RCC 7860 (cell line): ENCODE measurements at regions not wholly inside any gene's neighbourhood (a gene's known extent, or its start where the extent isn't known, plus 50 kb on each side); places are given as distances from the start of the nearest gene placed in this dataset.
"Not testable (repeated sequence)": the region's sequence is repeated elsewhere in the genome, so short reads cannot be mapped to it uniquely, and the experiment has no call there.

ENCODE experiments used
- DNase-seq: peaks from one replicate; pipeline ENCODE4 v3.0.0-alpha.2; 2015; ENCODE audit warnings: low spot score
- FAIRE-seq: peaks from 2 replicates; lab custom pipeline; 2012; peaks lifted over from hg19 to GRCh38; lab: Jason Lieb, UNC

DNA sequence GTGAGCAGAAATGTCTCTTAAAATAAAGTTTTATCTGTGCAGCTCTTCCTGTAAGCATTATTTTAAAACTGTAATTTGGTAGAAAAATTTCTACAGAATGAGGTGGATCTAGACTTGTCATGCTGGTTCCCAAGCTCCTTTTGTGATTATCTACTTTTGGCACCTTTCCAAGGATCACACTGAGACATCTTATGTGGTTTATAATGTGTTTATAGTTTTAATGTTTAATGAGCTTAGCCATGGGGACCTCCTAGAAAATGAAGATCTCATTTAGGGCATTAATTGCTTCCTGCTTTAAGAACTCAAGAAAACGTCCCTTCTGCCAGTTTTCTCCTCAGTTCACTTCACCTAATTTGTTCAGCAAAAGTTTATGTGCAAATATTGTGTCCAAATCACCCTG is 468.4 kb downstream of the SUCLG1 start:
- DNase-seq (no peak), FAIRE-seq (no peak)

DNA sequence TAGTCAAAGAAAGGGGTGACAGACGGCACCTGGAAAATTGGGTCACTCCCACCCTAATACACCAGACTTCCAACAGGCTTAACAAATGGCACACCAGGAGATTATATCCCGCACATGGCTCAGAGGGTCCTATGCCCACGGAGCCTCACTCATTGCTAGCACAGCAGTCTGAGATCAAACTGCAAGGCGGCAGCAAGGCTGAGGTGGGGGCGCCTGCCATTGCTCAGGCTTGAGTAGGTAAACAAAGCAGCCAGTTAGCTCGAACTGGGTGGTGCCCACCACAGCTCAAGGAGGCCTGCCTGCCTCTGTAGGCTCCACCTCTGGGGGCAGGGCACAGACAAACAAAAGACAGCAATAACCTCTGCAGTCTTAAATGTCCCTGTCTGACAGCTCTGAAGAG is 482.5 kb downstream of the SUCLG1 start:
- DNase-seq, FAIRE-seq: not testable (repeated sequence)

DNA sequence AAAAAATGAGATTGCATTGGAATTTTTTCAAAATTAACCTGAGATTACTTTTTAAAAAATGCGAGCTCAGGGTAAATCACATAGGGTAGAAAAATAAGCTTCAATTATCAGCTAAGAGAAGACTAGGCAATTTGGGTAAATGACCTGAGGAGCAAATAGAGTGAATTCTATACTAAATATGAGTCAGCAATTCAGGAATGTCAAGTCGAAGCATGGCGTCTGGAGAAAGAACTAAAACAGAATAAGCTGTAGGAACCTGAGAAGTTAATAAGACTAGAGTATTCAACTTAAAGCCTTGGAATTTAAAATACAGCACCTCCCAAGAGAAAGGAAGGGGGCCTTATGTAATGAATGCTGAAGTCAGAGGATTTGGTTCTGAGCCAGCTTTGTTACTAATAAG is 487.0 kb downstream of the SUCLG1 start:
- FAIRE-seq = no peak
- no peak for DNase-seq

DNA sequence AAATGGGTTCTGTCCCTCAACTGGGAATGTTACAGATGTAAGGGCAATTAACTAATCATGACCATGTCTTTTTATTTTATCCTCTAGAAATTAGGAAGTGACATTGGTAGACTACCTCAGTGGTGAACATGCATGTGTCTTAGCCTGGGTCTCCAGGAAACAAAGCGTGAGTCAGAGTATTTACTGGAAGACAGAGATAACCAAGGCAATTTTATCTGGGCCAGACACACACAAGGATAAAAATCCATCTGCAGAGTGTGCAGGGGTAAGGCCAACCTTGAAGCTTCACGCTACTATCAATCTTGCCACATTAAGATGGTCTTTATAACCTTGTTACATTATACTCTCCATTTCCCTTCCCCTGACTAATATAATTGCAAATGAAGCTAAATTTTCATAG is 487.5 kb downstream of the SUCLG1 start:
- FAIRE-seq = no peak

DNA sequence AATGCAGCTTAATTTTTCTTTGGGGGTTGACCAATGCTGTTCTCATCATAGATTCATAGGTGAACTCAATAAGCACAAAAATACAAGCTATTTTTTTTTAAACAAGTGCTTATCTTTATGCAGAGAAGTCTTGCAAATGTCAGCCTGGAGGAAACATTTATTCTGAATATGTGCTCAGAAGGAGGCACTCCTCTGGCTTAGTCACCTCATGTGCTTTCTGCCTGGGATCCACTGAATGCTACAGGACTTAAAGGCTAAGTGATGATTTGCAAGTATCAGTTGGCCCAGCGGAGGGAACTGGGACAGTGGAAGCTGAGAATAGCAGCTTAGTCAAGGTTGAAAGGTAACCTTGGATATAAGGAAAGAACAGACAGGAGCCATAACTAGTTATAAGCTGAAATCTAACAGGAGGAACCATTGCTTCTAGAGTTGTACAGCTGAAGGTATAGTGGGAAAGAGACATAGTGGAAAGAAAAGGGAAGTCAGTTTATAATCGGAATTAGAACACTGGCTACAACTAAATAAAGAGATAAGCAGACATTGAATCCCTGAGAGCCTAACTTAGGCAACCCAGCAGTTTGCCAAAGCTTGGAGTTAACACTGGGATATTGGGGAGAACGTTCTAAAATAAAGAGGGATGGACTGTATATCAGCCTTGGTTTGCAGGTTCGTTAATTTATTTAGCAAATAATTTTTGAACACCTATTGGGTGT is 488.7 kb downstream of the SUCLG1 start:
- DNase-seq (no peak), FAIRE-seq (no peak)

More for the DNA sequence above, 487.5 kb downstream of the SUCLG1 start:
- DNase-seq = no peak

GRCh38 chr2:83969085-83969484 is 490.0 kb downstream of the SUCLG1 start:
- FAIRE-seq (no peak), DNase-seq (no peak)

DNA sequence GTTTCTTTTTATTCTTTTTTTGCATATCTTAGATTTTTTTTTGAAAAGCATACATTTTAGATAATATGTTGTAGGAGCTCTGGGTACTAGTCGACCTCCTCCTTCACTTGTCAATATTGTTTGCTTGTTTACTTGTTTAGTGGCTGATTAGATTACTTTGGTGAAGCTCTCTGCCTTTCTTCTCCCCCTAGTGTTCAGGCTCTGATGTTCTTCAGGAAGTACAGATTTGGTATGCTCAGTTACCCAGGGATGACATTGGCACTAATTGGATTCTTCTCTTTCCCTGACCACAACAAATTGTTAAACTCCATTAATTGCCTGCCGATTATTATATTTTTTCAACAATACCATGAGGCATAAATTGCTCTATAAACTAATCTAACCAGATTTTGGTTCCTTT is 491.2 kb downstream of the SUCLG1 start:
- DNase-seq (no peak), FAIRE-seq (no peak)

- FAIRE-seq, DNase-seq: not testable (repeated sequence)
Observed at GRCh38 chr2:83966946-83967345, 492.1 kb downstream of the SUCLG1 start.

DNA sequence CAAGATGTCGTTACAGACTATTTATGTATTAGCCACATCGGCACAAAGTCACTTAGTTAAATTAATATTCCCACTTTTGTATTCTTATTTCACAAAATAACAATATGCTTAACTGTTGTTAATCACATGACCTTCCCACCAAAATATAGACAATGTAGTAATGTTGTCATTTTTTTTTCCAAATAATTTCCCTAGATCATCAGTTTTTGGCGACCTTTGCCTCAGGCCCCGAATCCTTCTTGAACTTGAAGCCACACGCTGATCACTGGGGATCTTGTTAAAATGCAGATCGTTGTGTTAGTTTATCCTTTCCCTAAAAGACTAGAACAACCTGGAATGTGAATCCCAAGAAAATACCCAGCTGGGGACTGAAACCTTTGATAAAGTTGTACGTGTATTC is 497.6 kb downstream of the SUCLG1 start:
- FAIRE-seq = no peak
- no peak for DNase-seq

DNA sequence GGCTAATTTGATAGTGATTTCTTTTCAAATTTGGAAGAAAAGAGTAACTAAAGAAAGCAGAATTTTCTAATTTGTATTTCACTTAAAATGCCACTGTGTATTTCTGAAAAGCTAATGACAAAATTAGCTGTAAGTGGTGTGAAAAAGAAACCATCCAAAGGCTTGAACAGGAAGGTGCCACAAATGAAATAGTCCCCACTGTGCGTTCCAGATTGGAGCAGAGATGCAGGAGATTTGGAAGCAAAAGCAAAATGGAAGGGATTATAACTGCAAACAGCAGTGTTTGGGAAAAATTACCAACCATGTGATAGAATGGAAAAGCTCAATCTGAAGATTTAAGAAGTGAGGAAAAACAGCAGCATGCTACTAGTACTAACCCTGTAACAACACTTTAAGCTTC is 498.7 kb downstream of the SUCLG1 start:
- FAIRE-seq = no peak
- no peak for DNase-seq

GRCh38 chr2:83959266-83959665 is 499.8 kb downstream of the SUCLG1 start:
- DNase-seq (no peak), FAIRE-seq (no peak)

- DNase-seq (no peak), FAIRE-seq (no peak)
Observed at GRCh38 chr2:83956991-83957390, 502.1 kb downstream of the SUCLG1 start.

DNA sequence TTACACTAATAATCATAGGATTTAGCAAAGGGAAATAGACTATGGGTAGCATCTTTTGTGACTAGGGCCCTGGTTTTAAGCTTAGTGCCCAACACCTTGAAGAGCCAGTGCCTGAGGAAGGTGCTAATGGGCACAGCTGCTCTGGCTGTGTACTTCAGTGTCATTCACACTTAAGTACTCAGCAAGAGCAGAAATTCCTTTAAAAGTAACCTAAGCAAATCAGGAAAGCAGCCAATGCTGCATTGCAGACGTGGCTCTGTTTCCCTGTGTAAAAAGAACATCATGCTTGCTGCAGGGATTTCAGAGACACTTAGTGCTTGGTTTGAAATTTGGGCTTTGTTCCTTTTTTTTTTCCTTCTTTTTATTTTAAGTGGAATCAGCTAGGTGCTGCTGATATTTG is 505.4 kb downstream of the SUCLG1 start:
- DNase-seq (no peak), FAIRE-seq (no peak)

DNA sequence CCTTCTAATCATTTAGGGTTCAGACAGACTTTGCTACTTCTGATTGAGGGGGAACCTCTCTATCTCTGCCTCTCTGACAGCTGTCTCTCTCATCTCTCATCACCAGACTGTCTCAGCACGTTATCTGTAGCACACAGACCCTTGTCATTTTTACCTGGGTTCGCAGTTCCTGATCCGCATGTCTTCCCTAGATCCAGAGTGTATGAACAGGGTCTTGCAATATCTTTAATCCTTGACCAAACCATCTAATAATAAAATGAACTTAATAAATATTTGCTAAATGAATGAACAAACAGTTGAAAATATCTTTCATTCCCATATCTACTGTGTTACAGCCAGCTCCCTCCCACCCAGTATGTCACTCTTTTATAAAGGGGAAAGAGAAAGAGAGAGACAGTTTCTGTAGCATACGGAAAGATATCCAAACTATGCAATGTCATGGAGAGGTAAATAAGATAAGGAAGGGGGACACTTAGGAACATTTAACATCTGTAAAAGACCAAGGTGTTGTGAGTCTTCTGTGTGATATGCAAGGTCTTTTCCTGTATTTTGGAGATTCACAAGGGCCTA is 507.6 kb downstream of the SUCLG1 start:
- DNase-seq = no peak
- no peak for FAIRE-seq

GRCh38 chr2:83949361-83949760 is 509.7 kb downstream of the SUCLG1 start:
- no peak for FAIRE-seq
- no peak for DNase-seq

DNA sequence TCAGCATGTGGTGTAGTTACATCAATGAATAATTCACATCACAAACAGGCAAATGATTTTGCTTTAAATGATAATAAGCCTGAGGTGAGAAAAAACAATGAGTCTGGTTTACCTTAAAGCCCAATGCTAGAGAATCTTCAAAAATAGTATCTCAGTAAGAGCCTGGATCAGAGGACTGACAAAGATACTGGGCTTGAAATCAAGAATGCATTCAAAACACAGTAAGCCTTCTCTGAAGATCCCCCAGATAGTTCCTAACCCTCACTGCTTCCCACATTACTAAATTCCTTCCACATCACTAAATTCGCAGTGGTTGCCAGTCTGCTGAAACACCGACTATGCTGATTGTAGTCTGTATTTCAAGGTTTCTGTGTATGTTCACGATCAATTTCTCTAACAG is 514.9 kb downstream of the SUCLG1 start:
- DNase-seq = no peak
- no peak for FAIRE-seq

DNA sequence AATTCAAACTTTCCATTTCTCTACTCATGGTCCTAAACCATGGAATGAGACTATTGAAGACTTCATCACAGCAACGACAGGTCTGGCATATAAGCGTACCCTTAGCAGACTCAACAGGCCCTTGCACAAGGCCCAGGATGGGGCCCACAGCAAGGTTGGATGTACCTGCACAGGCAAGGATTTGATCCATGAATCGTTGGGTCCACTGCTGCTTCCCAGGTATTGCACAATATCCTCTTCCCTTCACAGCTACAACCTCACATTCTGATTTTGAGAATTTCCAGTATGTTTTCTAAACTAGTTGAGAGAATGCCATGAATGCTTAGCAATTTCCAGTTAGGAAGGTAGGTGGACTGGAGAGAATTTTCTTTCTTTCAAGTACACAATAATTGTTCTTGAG is 515.8 kb downstream of the SUCLG1 start:
- FAIRE-seq = no peak
- DNase-seq = no peak

DNA sequence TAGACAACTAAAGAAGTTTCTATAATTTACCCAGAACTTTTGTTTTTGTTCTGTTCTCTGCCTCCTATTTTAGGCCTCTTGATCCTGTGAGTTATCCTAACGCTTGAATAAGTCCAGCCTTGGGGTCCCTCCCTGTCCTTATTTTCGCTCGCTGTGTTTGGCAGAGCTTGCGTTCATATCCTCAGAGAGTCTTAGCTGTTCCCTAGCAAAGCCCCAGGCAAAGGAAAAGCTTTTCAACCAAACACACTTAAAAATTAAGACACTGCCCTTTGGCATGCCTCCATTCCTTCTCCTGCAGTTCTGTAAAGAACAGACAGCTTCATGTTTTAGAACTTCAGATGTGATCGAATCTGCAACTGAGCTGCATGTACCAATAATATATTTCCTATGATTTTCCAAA is 517.2 kb downstream of the SUCLG1 start:
- FAIRE-seq = no peak
- DNase-seq = no peak

DNA sequence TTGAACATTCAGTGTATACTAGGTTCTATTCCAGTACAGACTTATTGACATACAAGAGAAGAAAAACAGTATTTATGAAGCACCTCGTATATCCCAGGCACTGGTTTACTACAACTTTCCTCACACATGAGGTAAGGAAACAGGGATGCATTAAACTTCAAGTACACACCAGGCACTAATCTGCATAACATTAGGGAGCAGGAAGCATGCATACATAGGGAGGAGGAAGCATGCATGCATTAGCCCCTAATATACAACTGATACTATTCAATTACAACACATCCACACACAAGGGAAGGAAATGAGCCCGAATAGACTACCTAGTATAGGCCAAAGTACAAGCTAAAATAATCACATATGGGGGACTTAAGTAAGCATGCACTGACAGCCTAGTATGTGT is 525.3 kb downstream of the SUCLG1 start:
- DNase-seq (no peak), FAIRE-seq (no peak)

- no peak for DNase-seq
- FAIRE-seq = no peak
Observed at GRCh38 chr2:83923531-83923930, 535.5 kb downstream of the SUCLG1 start.

GRCh38 chr2:83916559-83916958 is 542.5 kb downstream of the SUCLG1 start:
- no peak for FAIRE-seq
- DNase-seq = no peak

DNA sequence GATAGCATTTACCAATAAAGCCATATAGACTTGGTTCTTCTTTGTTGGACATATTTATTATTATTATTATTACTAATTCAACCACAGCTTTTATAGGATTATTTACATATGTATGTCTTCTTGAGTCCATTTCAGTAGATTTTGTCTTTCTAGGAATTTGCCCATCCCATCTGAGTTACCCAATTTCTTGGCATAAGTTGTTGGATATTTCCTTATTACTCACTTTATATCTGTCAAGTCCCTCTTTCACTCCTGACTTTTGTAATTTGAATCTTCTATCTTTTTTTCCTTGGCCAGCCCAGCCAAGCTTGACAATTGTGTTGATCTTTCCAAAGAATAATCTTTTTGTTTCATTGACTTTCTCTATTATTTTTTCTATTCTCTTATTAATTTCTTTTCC is 543.7 kb downstream of the SUCLG1 start:
- DNase-seq (no peak), FAIRE-seq (no peak)

- no peak for FAIRE-seq
- DNase-seq = no peak
Observed at GRCh38 chr2:83908750-83909149, 550.3 kb downstream of the SUCLG1 start.
